GM23338 (cell line): ENCODE measurements at regions not wholly inside any gene's neighbourhood (a gene's known extent, or its start where the extent isn't known, plus 50 kb on each side); places are given as distances from the start of the nearest gene placed in this dataset.

Experiments
- ATAC-seq: fragments of 200-7000 bp; cut with Tn5 transposase; 3 replicates; pipeline ENCODE4 v1.9.1; 2020
- DNase-seq: peaks from one replicate; pipeline ENCODE4 v3.0.0-alpha.2; 2015; ENCODE audit warnings: low spot score
- H2AFZ ChIP-seq: fragments of 200-600 bp; sonication (generic); 2 replicates; pipeline ENCODE4 v1.8.0; 2016; ENCODE audit warnings: antibody characterized with exemption, mild to moderate bottlenecking, moderate library complexity
- H3F3A ChIP-seq: fragments of 200-600 bp; sonication (generic); replicated peaks from 2 replicates; pipeline ENCODE4 v1.8.0; 2017; ENCODE audit warnings: antibody characterized with exemption, mixed run types, low read depth
- H3K27ac ChIP-seq: fragments of 200-600 bp; sonication (generic); 2 replicates; pipeline ENCODE4 v1.6.1; 2016; ENCODE audit warnings: low read depth
- H3K27me3 ChIP-seq: fragments of 200-600 bp; sonication (generic); 2 replicates; pipeline ENCODE4 v1.8.0; 2016; ENCODE audit warnings: mild to moderate bottlenecking, mixed run types, moderate library complexity; ENCODE audit not compliant: insufficient read depth
- H3K36me3 ChIP-seq: fragments of 200-600 bp; sonication (generic); 2 replicates; pipeline ENCODE4 v1.8.0; 2016; ENCODE audit warnings: mild to moderate bottlenecking; ENCODE audit not compliant: insufficient read depth
- H3K4me1 ChIP-seq: fragments of 200-600 bp; sonication (generic); 2 replicates; pipeline ENCODE4 v1.8.0; 2016; ENCODE audit warnings: mild to moderate bottlenecking, moderate library complexity; ENCODE audit not compliant: insufficient read depth
- H3K4me2 ChIP-seq: fragments of 200-600 bp; sonication (generic); 2 replicates; pipeline ENCODE4 v1.7.1; 2017; ENCODE audit warnings: mixed run types
- H3K4me3 ChIP-seq: fragments of 200-600 bp; sonication (generic); 2 replicates; pipeline ENCODE4 v1.6.1; 2016; ENCODE audit warnings: mixed run types
- H3K79me2 ChIP-seq: fragments of 200-600 bp; sonication (generic); replicated peaks from 2 replicates; pipeline ENCODE4 v1.8.0; 2017; ENCODE audit warnings: mild to moderate bottlenecking; ENCODE audit not compliant: insufficient read depth
- H3K9me2 ChIP-seq: fragments of 200-600 bp; sonication (generic); 2 replicates; pipeline ENCODE4 v1.8.0; 2017; ENCODE audit not compliant: insufficient read depth
- H4K20me1 ChIP-seq: fragments of 200-600 bp; sonication (generic); replicated peaks from 2 replicates; pipeline ENCODE4 v1.8.0; 2017; ENCODE audit warnings: mild to moderate bottlenecking; ENCODE audit not compliant: insufficient read depth
- H3K27ac Mint-ChIP-seq: 2 replicates; pipeline ENCODE4 v1.8.0; 2020; ENCODE audit warnings: inconsistent platforms, mild to moderate bottlenecking, moderate library complexity, mixed read lengths
- H3K27me3 Mint-ChIP-seq: 3 replicates; pipeline ENCODE4 v1.8.0; 2022; ENCODE audit warnings: low read depth, mild to moderate bottlenecking, moderate library complexity, mixed read lengths, inconsistent platforms; ENCODE audit not compliant: insufficient read depth, poor library complexity
- H3K36me3 Mint-ChIP-seq: 3 replicates; pipeline ENCODE4 v1.8.0; 2021; ENCODE audit warnings: low read depth, mild to moderate bottlenecking, inconsistent platforms, moderate library complexity, mixed read lengths
- H3K4me1 Mint-ChIP-seq: 3 replicates; pipeline ENCODE4 v1.8.0; 2020; ENCODE audit warnings: mild to moderate bottlenecking, inconsistent platforms, mixed read lengths
- H3K4me3 Mint-ChIP-seq: 3 replicates; pipeline ENCODE4 v1.8.0; 2021; ENCODE audit warnings: moderate library complexity, mild to moderate bottlenecking, inconsistent platforms, mixed read lengths
- H3K9me3 Mint-ChIP-seq: 3 replicates; pipeline ENCODE4 v1.8.0; 2020; ENCODE audit warnings: moderate library complexity, mild to moderate bottlenecking, inconsistent platforms, mixed read lengths
- CREB1 ChIP-seq: fragments of 250-450 bp; sonication (Bioruptor Pico); IDR thresholded peaks from 2 replicates; pipeline ENCODE4 v1.5.0; 2020; ENCODE audit warnings: low read depth, mild to moderate bottlenecking, moderate library complexity
- CTCF ChIP-seq, 2 experiments: fragments of 200-600 bp in 1 of 2; sonication (generic) in 1 of 2; conservative IDR thresholded peaks; 2 replicates each; pipeline versions ENCODE4 v1.5.1 to v1.6.1; 2016 to 2017; ENCODE audit warnings: antibody characterized with exemption in 2 of 2, low read depth in 2 of 2, mild to moderate bottlenecking in 2 of 2, moderate library complexity in 1 of 2
- EZH2 ChIP-seq: fragments of 200-600 bp; sonication (generic); IDR thresholded peaks from one replicate; pipeline ENCODE4 v1.8.0; 2017; ENCODE audit warnings: antibody characterized with exemption, mild to moderate bottlenecking, low read depth; ENCODE audit not compliant: unreplicated experiment
- EZH2phosphoT487 ChIP-seq: fragments of 200-600 bp; sonication (generic); IDR thresholded peaks from one replicate; pipeline ENCODE4 v1.8.1; 2018; ENCODE audit warnings: antibody characterized with exemption; ENCODE audit not compliant: unreplicated experiment
- JUNB ChIP-seq: IDR thresholded peaks from one replicate; pipeline ENCODE4 v1.6.1; 2016; ENCODE audit warnings: antibody characterized with exemption; ENCODE audit not compliant: unreplicated experiment
- NANOG ChIP-seq: IDR thresholded peaks from 2 replicates; pipeline ENCODE4 v1.6.1; 2016; ENCODE audit warnings: antibody characterized with exemption, borderline replicate concordance
- POLR2AphosphoS5 ChIP-seq: IDR thresholded peaks from 2 replicates; pipeline ENCODE4 v1.6.1; 2016; ENCODE audit warnings: antibody characterized with exemption, low read depth
- STAT1 ChIP-seq: IDR thresholded peaks from one replicate; pipeline ENCODE4 v1.6.1; 2016; ENCODE audit warnings: antibody characterized with exemption; ENCODE audit not compliant: unreplicated experiment
- ZNF114 ChIP-seq: fragments of 250-450 bp; sonication (Bioruptor Pico); IDR thresholded peaks from 2 replicates; pipeline ENCODE4 v1.5.0; 2020; ENCODE audit warnings: mild to moderate bottlenecking, moderate library complexity
- ZNF331 ChIP-seq: fragments of 250-450 bp; sonication (Bioruptor Pico); IDR thresholded peaks from 2 replicates; pipeline ENCODE4 v1.5.0; 2020; ENCODE audit warnings: low read depth, mild to moderate bottlenecking, moderate library complexity
- TF ChIP-seq, protein P1 (sequence below): fragments of 250-450 bp; sonication (Bioruptor Pico); IDR thresholded peaks from 2 replicates; pipeline ENCODE4 v1.5.0; 2020; ENCODE audit warnings: mild to moderate bottlenecking, moderate library complexity
- TF ChIP-seq, protein P2 (sequence below): IDR thresholded peaks from one replicate; pipeline ENCODE4 v1.6.1; 2018; ENCODE audit warnings: antibody characterized with exemption; ENCODE audit not compliant: unreplicated experiment
- TF ChIP-seq, protein P3 (sequence below): IDR thresholded peaks from 2 replicates; pipeline ENCODE4 v1.6.1; 2016; ENCODE audit warnings: antibody characterized with exemption

DNA sequence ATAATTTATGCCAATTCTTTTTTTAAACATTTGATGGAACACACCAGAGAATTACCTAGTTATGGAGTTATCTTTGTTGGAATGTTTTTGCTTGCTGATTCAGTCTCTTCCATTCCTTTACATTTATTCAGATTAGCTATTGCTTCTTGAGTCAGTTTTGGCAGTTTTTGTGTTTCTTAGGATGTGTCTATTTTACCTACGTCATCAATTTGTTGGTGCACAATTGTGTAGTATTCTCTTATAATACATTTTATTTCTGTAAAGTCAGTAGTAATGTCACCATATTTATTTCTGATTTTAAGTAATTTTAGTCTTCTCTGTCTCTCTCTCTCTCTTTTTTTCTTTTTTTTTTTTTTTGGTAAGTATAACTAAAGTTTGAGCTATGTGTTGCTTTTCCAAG, 929.5 kb upstream of the RAG2 start:
- Histone ChIP-seq H2AFZ (no peak overlapping the region), H3K36me3 (peaks cover 4% of the 10 kb centered on the region; the same call in 1 of the 2 replicates), H3K4me3 (no peak overlapping the region), H3F3A (no peaks in the 10 kb centered on the region), H3K27ac (no peak overlapping the region), H3K4me2 (no peak overlapping the region), H3K4me1 (no peaks in the 10 kb centered on the region), H3K79me2 (no peaks in the 10 kb centered on the region), H3K9me2 (no peaks in the 10 kb centered on the region), H4K20me1 (no peaks in the 10 kb centered on the region), H3K27me3 (no peaks in the 10 kb centered on the region)
- Mint-ChIP-seq H3K27me3 (no peaks in the 10 kb centered on the region), H3K9me3 (peaks cover 32% of the 10 kb centered on the region), H3K36me3 (peaks cover 27% of the 10 kb centered on the region), H3K27ac (no peak overlapping the region), H3K4me3 (no peak overlapping the region), H3K4me1 (no peaks in the 10 kb centered on the region; the same call in 2 of the 3 replicates)
- no peak for DNase-seq
- no peak for ATAC-seq
- TF ChIP-seq EZH2phosphoT487 (no peak), ZNF331 (CRISPR knock-in tag) (no peak), EZH2 (no peak), JUNB (no peak), ZNF114 (CRISPR knock-in tag) (no peak), STAT1 (no peak), POLR2AphosphoS5 (no peak), CREB1 (CRISPR knock-in tag) (no peak), CTCF (conservative IDR thresholded peaks at IDR 0.05; ENCODE audit: low read depth in 2 of 2) (no peak), NANOG (no peak)
- TF ChIP-seq, protein P1, sequence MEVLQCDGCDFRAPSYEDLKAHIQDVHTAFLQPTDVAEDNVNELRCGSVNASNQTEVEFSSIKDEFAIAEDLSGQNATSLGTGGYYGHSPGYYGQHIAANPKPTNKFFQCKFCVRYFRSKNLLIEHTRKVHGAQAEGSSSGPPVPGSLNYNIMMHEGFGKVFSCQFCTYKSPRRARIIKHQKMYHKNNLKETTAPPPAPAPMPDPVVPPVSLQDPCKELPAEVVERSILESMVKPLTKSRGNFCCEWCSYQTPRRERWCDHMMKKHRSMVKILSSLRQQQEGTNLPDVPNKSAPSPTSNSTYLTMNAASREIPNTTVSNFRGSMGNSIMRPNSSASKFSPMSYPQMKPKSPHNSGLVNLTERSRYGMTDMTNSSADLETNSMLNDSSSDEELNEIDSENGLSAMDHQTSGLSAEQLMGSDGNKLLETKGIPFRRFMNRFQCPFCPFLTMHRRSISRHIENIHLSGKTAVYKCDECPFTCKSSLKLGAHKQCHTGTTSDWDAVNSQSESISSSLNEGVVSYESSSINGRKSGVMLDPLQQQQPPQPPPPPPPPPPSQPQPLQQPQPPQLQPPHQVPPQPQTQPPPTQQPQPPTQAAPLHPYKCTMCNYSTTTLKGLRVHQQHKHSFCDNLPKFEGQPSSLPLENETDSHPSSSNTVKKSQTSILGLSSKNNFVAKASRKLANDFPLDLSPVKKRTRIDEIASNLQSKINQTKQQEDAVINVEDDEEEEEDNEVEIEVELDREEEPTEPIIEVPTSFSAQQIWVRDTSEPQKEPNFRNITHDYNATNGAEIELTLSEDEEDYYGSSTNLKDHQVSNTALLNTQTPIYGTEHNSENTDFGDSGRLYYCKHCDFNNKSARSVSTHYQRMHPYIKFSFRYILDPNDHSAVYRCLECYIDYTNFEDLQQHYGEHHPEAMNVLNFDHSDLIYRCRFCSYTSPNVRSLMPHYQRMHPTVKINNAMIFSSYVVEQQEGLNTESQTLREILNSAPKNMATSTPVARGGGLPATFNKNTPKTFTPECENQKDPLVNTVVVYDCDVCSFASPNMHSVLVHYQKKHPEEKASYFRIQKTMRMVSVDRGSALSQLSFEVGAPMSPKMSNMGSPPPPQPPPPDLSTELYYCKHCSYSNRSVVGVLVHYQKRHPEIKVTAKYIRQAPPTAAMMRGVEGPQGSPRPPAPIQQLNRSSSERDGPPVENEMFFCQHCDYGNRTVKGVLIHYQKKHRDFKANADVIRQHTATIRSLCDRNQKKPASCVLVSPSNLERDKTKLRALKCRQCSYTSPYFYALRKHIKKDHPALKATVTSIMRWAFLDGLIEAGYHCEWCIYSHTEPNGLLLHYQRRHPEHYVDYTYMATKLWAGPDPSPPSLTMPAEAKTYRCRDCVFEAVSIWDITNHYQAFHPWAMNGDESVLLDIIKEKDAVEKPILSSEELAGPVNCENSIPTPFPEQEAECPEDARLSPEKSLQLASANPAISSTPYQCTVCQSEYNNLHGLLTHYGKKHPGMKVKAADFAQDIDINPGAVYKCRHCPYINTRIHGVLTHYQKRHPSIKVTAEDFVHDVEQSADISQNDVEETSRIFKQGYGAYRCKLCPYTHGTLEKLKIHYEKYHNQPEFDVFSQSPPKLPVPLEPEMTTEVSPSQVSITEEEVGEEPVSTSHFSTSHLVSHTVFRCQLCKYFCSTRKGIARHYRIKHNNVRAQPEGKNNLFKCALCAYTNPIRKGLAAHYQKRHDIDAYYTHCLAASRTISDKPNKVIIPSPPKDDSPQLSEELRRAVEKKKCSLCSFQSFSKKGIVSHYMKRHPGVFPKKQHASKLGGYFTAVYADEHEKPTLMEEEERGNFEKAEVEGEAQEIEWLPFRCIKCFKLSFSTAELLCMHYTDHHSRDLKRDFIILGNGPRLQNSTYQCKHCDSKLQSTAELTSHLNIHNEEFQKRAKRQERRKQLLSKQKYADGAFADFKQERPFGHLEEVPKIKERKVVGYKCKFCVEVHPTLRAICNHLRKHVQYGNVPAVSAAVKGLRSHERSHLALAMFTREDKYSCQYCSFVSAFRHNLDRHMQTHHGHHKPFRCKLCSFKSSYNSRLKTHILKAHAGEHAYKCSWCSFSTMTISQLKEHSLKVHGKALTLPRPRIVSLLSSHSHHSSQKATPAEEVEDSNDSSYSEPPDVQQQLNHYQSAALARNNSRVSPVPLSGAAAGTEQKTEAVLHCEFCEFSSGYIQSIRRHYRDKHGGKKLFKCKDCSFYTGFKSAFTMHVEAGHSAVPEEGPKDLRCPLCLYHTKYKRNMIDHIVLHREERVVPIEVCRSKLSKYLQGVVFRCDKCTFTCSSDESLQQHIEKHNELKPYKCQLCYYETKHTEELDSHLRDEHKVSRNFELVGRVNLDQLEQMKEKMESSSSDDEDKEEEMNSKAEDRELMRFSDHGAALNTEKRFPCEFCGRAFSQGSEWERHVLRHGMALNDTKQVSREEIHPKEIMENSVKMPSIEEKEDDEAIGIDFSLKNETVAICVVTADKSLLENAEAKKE: no peak
- TF ChIP-seq, protein P2, sequence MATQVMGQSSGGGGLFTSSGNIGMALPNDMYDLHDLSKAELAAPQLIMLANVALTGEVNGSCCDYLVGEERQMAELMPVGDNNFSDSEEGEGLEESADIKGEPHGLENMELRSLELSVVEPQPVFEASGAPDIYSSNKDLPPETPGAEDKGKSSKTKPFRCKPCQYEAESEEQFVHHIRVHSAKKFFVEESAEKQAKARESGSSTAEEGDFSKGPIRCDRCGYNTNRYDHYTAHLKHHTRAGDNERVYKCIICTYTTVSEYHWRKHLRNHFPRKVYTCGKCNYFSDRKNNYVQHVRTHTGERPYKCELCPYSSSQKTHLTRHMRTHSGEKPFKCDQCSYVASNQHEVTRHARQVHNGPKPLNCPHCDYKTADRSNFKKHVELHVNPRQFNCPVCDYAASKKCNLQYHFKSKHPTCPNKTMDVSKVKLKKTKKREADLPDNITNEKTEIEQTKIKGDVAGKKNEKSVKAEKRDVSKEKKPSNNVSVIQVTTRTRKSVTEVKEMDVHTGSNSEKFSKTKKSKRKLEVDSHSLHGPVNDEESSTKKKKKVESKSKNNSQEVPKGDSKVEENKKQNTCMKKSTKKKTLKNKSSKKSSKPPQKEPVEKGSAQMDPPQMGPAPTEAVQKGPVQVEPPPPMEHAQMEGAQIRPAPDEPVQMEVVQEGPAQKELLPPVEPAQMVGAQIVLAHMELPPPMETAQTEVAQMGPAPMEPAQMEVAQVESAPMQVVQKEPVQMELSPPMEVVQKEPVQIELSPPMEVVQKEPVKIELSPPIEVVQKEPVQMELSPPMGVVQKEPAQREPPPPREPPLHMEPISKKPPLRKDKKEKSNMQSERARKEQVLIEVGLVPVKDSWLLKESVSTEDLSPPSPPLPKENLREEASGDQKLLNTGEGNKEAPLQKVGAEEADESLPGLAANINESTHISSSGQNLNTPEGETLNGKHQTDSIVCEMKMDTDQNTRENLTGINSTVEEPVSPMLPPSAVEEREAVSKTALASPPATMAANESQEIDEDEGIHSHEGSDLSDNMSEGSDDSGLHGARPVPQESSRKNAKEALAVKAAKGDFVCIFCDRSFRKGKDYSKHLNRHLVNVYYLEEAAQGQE: no peak
- TF ChIP-seq, protein P3, sequence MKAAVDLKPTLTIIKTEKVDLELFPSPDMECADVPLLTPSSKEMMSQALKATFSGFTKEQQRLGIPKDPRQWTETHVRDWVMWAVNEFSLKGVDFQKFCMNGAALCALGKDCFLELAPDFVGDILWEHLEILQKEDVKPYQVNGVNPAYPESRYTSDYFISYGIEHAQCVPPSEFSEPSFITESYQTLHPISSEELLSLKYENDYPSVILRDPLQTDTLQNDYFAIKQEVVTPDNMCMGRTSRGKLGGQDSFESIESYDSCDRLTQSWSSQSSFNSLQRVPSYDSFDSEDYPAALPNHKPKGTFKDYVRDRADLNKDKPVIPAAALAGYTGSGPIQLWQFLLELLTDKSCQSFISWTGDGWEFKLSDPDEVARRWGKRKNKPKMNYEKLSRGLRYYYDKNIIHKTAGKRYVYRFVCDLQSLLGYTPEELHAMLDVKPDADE: no peak
